ENCODE measurements at regions not wholly inside any gene's neighbourhood (a gene's known extent, or its start where the extent isn't known, plus 50 kb on each side); places are given as distances from the start of the nearest gene placed in this dataset.
"Not testable (repeated sequence)": the region's sequence is repeated elsewhere in the genome, so short reads cannot be mapped to it uniquely, and the experiment has no call there.

DNA sequence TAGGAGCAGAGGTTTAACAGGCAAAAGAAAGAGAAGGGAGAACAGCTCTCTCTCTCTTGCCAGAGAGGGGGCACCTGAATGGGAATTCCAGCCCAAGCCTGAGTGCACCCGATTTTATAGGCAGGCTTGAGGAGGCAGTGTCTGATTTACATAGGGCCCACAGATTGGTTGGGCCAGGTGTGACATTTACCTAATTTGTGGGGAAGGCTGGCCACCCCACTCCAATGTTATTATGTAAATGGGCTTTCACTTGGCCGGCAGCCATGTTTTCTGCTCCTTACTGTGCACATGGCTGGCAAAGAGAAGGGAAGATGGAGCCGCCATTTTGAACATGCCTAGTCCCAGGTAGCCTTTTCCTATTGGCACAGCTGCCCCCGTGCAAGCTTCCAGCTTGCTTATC lies 735.5 kb upstream of the AUTS2 start:
- Histone ChIP-seq H3K4me1 (ENCODE audit: insufficient read depth, low read length) (no peaks in the 10 kb centered on the region), H3K27ac (ENCODE audit: low read depth, low read length) (no peak overlapping the region), H3K9ac (ENCODE audit: low read length) (no peak overlapping the region), H3K9me3 (ENCODE audit: insufficient read depth, low read depth, low read length) (no peaks in the 10 kb centered on the region), H3K4me2 (ENCODE audit: low read length) (no peak overlapping the region), H3K27me3 (ENCODE audit: insufficient read depth, low read length) (no peaks in the 10 kb centered on the region), H3K36me3 (ENCODE audit: insufficient read depth, low read length) (no peaks in the 10 kb centered on the region), H2AFZ (ENCODE audit: low read depth, low read length) (no peak overlapping the region), H3K4me3 (ENCODE audit: insufficient read depth, low read depth, low read length) (no peak overlapping the region), H4K20me1 (ENCODE audit: insufficient read depth, low read length) (no peaks in the 10 kb centered on the region), H3K79me2 (ENCODE audit: insufficient read depth, low read length) (no peaks in the 10 kb centered on the region)
- TF ChIP-seq, protein P1, sequence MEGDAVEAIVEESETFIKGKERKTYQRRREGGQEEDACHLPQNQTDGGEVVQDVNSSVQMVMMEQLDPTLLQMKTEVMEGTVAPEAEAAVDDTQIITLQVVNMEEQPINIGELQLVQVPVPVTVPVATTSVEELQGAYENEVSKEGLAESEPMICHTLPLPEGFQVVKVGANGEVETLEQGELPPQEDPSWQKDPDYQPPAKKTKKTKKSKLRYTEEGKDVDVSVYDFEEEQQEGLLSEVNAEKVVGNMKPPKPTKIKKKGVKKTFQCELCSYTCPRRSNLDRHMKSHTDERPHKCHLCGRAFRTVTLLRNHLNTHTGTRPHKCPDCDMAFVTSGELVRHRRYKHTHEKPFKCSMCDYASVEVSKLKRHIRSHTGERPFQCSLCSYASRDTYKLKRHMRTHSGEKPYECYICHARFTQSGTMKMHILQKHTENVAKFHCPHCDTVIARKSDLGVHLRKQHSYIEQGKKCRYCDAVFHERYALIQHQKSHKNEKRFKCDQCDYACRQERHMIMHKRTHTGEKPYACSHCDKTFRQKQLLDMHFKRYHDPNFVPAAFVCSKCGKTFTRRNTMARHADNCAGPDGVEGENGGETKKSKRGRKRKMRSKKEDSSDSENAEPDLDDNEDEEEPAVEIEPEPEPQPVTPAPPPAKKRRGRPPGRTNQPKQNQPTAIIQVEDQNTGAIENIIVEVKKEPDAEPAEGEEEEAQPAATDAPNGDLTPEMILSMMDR (IDR thresholded peaks at IDR 0.05; ENCODE audit: insufficient read depth, low read depth, low read length) = no peak
- TF ChIP-seq EZH2 (IDR thresholded peaks at IDR 0.05; ENCODE audit: insufficient read depth, low read length) = no peak
- no peak overlapping the region for H3K27ac Mint-ChIP-seq (ENCODE audit: unreplicated experiment)
- no peaks in the 10 kb centered on the region for H3K36me3 Mint-ChIP-seq (ENCODE audit: low read depth, unreplicated experiment)
- H3K4me3 Mint-ChIP-seq (ENCODE audit: unreplicated experiment) = no peak overlapping the region
- no peak for DNase-seq (ENCODE audit: low read depth)
- H3K27me3 Mint-ChIP-seq (ENCODE audit: low read depth, unreplicated experiment) = no peaks in the 10 kb centered on the region
- H3K9me3 Mint-ChIP-seq (ENCODE audit: unreplicated experiment) = peaks cover 11% of the 10 kb centered on the region
- H3K4me1 Mint-ChIP-seq (ENCODE audit: low read depth, unreplicated experiment) = no peaks in the 10 kb centered on the region
- no peak for FAIRE-seq

DNA sequence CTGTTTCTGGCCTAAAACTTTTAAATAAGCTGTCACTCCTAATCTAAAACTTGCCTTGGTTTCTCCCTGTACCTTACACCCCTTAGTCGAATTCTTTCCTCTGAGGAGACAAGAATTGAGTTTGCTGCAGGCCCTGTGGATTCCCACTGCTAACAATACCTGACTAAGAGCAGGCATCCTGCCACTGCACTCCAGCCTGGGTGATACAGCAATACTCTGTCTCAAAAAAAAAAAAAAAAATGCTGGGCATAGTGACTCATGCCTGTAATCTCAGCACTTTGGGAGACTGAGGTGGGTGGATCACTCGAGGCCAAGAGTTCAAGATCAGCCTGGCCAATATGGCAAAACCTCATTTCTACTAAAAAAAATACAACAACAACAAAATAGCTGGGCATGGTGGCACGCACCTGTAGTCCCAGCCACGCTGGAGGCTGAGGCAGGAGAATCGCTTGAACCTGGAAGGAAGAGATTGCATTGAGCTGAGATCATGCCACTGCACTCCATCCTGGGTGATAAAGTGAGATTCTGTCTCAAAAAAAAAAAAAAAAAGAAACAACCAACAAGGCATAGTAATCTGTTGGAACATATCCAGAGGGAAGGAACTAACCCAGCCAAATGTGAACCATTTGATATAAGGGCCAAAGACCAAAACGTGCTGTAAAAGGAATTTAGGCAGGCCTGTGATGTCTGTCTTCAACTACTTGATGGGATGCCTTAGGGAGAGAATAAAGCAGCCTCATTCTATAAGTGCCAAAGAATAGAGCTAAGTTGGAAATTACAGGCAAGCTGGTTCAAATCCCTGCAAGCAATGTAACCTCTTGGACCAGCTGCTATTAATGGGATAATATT lies 732.7 kb upstream of the AUTS2 start:
- Histone ChIP-seq H3K4me2 (ENCODE audit: low read length) (no peak overlapping the region), H3K4me1 (ENCODE audit: insufficient read depth, low read length) (no peaks in the 10 kb centered on the region), H3K9ac (ENCODE audit: low read length) (no peak overlapping the region), H3K27ac (ENCODE audit: low read depth, low read length) (no peak overlapping the region), H4K20me1 (ENCODE audit: insufficient read depth, low read length) (no peaks in the 10 kb centered on the region), H3K9me3 (ENCODE audit: insufficient read depth, low read depth, low read length) (no peaks in the 10 kb centered on the region), H3K79me2 (ENCODE audit: insufficient read depth, low read length) (no peaks in the 10 kb centered on the region), H2AFZ (ENCODE audit: low read depth, low read length) (no peak overlapping the region), H3K4me3 (ENCODE audit: insufficient read depth, low read depth, low read length) (no peak overlapping the region), H3K36me3 (ENCODE audit: insufficient read depth, low read length) (no peaks in the 10 kb centered on the region), H3K27me3 (ENCODE audit: insufficient read depth, low read length) (no peaks in the 10 kb centered on the region)
- Mint-ChIP-seq H3K9me3 (ENCODE audit: unreplicated experiment) (peaks cover 14% of the 10 kb centered on the region), H3K27me3 (ENCODE audit: low read depth, unreplicated experiment) (no peaks in the 10 kb centered on the region), H3K36me3 (ENCODE audit: low read depth, unreplicated experiment) (no peaks in the 10 kb centered on the region), H3K4me3 (ENCODE audit: unreplicated experiment) (no peak overlapping the region), H3K27ac (ENCODE audit: unreplicated experiment) (no peak overlapping the region), H3K4me1 (ENCODE audit: low read depth, unreplicated experiment) (no peaks in the 10 kb centered on the region)
- TF ChIP-seq EZH2 (IDR thresholded peaks at IDR 0.05; ENCODE audit: insufficient read depth, low read length) = no peak
- TF ChIP-seq, protein P1 (IDR thresholded peaks at IDR 0.05; ENCODE audit: insufficient read depth, low read depth, low read length) = no peak
- DNase-seq (ENCODE audit: low read depth) (peak; percentile 55), FAIRE-seq (no peak)

DNA sequence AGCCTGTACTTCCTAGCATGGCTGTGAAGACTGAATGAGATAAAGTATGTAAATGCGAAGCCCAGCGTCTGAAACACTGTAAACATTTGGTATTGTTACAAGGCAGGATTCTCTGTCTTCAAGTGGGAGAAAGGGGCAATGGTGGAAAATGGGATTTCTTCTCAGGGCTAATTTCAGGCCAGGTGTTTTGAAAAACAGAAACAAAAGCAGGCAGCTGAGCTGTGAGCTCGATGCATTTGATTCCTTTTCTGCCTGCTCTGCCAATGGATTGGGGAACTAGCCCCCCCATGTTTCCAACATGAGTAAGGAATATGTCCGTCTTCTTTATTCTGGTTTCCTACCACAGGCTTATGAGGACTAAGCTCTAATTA lies 732.1 kb upstream of the AUTS2 start:
- H3K27me3 Mint-ChIP-seq (ENCODE audit: low read depth, unreplicated experiment) = no peaks in the 10 kb centered on the region
- Histone ChIP-seq H2AFZ (ENCODE audit: low read depth, low read length) (no peak overlapping the region), H3K9me3 (ENCODE audit: insufficient read depth, low read depth, low read length) (no peaks in the 10 kb centered on the region), H3K27me3 (ENCODE audit: insufficient read depth, low read length) (no peaks in the 10 kb centered on the region), H4K20me1 (ENCODE audit: insufficient read depth, low read length) (no peaks in the 10 kb centered on the region), H3K4me1 (ENCODE audit: insufficient read depth, low read length) (no peaks in the 10 kb centered on the region), H3K4me3 (ENCODE audit: insufficient read depth, low read depth, low read length) (no peak overlapping the region), H3K36me3 (ENCODE audit: insufficient read depth, low read length) (no peaks in the 10 kb centered on the region), H3K79me2 (ENCODE audit: insufficient read depth, low read length) (no peaks in the 10 kb centered on the region), H3K4me2 (ENCODE audit: low read length) (no peak overlapping the region), H3K9ac (ENCODE audit: low read length) (no peak overlapping the region), H3K27ac (ENCODE audit: low read depth, low read length) (no peak overlapping the region)
- no peak overlapping the region for H3K27ac Mint-ChIP-seq (ENCODE audit: unreplicated experiment)
- no peak for FAIRE-seq
- H3K9me3 Mint-ChIP-seq (ENCODE audit: unreplicated experiment) = peaks cover 11% of the 10 kb centered on the region
- no peak overlapping the region for H3K4me3 Mint-ChIP-seq (ENCODE audit: unreplicated experiment)
- no peaks in the 10 kb centered on the region for H3K36me3 Mint-ChIP-seq (ENCODE audit: low read depth, unreplicated experiment)
- no peak for DNase-seq (ENCODE audit: low read depth)
- H3K4me1 Mint-ChIP-seq (ENCODE audit: low read depth, unreplicated experiment) = no peaks in the 10 kb centered on the region
- TF ChIP-seq, protein P1 (IDR thresholded peaks at IDR 0.05; ENCODE audit: insufficient read depth, low read depth, low read length) = no peak
- TF ChIP-seq EZH2 (IDR thresholded peaks at IDR 0.05; ENCODE audit: insufficient read depth, low read length) = no peak

DNA sequence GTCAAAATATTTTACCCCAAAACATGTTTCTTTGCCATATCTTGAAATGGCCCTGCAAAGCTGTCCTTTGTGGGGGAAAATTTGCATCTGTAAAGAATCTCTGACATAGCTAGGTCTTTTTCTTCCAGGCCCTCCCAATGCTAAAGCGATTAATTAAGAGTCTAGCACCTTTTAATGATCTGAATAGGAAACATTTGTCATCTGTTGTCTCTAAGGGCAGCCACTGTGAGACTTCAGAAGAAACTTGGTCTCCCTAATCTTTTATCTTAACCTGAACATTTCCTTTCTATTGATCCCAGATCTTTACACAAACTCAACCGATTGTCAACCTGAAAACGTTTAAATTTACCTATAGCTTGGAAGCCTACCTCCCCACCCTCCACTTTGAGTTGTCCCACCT lies 731.6 kb upstream of the AUTS2 start:
- FAIRE-seq; H3K9me3 ChIP-seq (ENCODE audit: insufficient read depth, low read depth, low read length); H3K27ac Mint-ChIP-seq (ENCODE audit: unreplicated experiment); H3K4me1 ChIP-seq (ENCODE audit: insufficient read depth, low read length); H3K27me3 ChIP-seq (ENCODE audit: insufficient read depth, low read length); H3K79me2 ChIP-seq (ENCODE audit: insufficient read depth, low read length); H2AFZ ChIP-seq (ENCODE audit: low read depth, low read length); H3K4me3 ChIP-seq (ENCODE audit: insufficient read depth, low read depth, low read length); H3K4me3 Mint-ChIP-seq (ENCODE audit: unreplicated experiment); H3K36me3 Mint-ChIP-seq (ENCODE audit: low read depth, unreplicated experiment); H3K27me3 Mint-ChIP-seq (ENCODE audit: low read depth, unreplicated experiment); H3K4me1 Mint-ChIP-seq (ENCODE audit: low read depth, unreplicated experiment); H3K36me3 ChIP-seq (ENCODE audit: insufficient read depth, low read length); DNase-seq (ENCODE audit: low read depth); H3K27ac ChIP-seq (ENCODE audit: low read depth, low read length); H3K4me2 ChIP-seq (ENCODE audit: low read length); H4K20me1 ChIP-seq (ENCODE audit: insufficient read depth, low read length); H3K9ac ChIP-seq (ENCODE audit: low read length): not testable (repeated sequence)
- peaks cover 11% of the 10 kb centered on the region for H3K9me3 Mint-ChIP-seq (ENCODE audit: unreplicated experiment)

Data from astrocyte (in vitro differentiated cells and primary cell).